H1 (cell line): ENCODE measurements at regions not wholly inside any gene's neighbourhood (a gene's known extent, or its start where the extent isn't known, plus 50 kb on each side); places are given as distances from the start of the nearest gene placed in this dataset.

ENCODE experiments used
- CTBP2 ChIP-seq: IDR thresholded peaks from 2 replicates; pipeline ENCODE4 v1.7.0; 2011; ENCODE audit warnings: borderline replicate concordance, mild to moderate bottlenecking, moderate library complexity, mixed read lengths, low read length; ENCODE audit not compliant: insufficient read depth, insufficient read length
- RBBP5 ChIP-seq: IDR thresholded peaks from 2 replicates; pipeline ENCODE4 v1.7.1; 2012; ENCODE audit warnings: low read depth, mild to moderate bottlenecking, inconsistent platforms, low read length, moderate library complexity, borderline replicate concordance
- TBP ChIP-seq: IDR thresholded peaks from 2 replicates; pipeline ENCODE4 v1.6.1; 2011; ENCODE audit warnings: low read depth, low read length, improper control_type of control experiment

GRCh38 chrX:39301036-39301435, 499.8 kb downstream of the MID1IP1 start (continued):
- no peak for TF ChIP-seq RBBP5
- no peak for TF ChIP-seq TBP
- no peak for TF ChIP-seq CTBP2
